NCI-H1105 treated with DMSO at 0.1 percent for 48 hours (cell line): ENCODE measurements at regions not wholly inside any gene's neighbourhood (a gene's known extent, or its start where the extent isn't known, plus 50 kb on each side); places are given as distances from the start of the nearest gene placed in this dataset.
A peak's percentile ranks its signal among the peaks of the same experiment; 100 is the strongest.
"Not testable (repeated sequence)": the region's sequence is repeated elsewhere in the genome, so short reads cannot be mapped to it uniquely, and the experiment has no call there.

Experiments
- DNase-seq: peaks from one replicate; lab custom pipeline; 2025; lab: John Stamatoyannopoulos, UW

DNA sequence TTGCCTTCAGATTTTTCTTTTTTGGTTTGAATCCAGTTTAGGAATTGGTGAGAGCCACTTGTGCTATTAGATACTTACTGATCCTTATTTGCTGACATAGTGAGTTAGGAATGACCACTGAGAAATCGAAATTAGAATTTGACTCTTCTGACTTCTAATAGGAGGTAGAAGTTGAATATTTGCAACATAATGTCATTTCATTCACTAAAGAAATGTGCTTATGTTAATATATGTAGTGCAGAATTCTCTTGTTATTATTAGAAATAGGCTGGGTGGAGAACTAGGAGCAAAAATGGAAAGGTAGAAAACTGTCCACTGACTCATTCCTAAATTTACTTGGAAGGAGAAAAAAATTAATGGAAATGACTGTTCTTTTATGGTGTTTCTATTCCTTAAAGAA lies 538.2 kb upstream of the SGO1 start:
- DNase-seq: no peak

DNA sequence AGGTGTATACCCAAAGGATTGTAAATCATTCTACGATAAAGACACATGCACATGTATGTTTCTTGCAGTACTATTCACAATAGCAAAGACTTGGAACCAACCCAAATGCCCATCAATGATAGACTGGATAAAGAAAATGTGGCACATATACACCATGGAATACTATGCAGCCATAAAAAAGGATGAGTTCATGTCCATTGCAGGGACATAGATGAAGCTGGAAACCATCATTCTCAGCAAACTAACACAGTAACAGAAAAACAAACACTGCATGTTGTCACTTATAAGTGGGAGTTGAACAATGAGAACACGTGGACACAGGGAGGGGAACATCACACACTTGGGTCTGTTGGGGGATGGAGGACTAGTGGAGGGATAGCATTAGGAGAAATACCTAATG lies 530.4 kb upstream of the SGO1 start:
- not testable (repeated sequence) for DNase-seq

DNA sequence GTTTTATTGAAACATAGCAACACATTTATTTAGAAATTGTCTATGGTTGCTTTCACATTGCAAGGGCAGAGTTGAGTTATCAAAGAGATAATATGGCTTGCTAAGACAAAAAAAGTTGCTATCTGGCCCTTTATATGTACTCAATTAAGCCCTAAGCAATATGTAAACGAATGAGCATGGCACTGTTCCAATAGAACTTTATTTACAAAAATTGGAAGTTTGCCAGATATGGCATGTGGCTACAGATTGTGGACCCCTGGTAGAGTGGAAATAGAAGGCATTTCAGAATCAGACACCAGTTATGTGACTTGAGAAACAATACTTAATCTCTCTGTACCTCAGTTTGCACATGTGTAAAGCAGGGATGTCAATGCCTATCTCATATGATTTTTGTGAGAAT lies 515.6 kb upstream of the SGO1 start:
- DNase-seq: peak; percentile 35

DNA sequence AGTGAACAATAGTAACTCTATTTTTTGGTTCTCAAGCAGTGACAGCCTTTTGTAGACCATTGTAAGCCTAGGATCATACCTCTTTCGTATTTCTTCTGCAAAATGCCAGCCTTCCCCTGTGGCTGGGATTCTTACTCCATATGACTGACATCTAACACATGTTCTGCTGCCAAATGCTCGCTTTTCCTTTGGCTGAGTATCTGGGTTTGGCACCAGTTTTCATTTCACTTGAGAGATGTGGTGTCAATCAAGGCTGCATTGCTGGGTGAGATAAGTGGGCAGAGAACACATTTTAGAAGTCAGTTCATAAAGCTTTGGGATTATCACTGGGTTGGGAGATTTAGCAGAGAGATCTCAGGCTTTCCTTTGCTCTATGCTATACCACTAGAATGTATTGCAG lies 514.7 kb upstream of the SGO1 start:
- DNase-seq: peak; percentile 52

DNA sequence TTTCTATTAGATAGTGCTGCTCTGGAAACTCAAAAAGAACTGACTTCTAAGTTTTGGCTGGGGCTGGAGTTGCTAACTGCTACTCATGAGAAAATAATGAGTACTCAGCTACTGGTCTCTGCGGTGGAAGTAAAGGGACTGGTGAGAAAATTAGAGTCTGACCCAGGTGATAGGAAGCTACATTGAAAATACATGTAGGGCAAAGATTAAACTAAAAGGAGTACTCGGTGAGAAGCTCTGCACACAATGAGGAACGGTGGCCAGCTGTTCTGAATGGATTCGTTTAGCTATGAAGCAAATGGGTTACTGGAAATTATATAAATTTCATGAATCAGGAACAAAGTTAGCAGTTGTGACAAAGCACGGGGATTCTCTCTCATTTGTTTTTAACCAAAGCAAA lies 512.9 kb upstream of the SGO1 start:
- DNase-seq: no peak

DNA sequence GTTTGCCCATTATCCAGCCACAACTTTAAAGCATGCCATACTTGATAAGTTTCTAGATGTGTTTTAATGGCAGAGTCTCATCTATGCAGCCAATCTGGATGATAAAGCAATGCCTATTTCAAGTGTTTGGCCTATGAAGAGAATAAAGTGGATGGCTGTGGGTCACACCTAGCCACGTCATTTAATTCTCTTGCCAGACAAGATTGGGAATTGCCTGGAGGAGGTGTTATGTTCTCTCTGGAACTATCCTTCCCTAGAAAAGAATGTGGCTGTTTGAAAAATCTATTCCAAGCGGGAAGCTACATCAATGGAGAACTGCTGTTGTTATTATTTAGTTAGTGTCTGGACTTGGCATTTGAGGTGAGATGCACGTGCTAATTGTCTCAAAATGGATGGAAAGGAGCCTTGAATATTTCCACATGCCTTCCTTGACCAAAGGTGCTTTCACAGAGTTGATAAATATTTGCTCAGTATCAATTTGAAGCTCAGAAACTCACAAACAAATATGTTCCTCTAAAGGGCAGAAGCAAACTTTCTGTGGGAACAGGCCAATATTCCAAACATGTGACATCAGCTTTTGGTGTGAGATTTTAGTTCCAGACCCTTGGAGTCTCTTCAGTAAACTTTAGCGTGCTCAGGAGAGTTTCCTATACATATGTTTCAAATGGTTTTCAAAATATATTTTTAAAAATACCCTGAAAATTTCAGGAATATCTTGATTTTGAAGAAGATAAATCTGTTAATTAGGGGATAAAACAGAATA lies 510.6 kb upstream of the SGO1 start:
- no peak for DNase-seq

DNA sequence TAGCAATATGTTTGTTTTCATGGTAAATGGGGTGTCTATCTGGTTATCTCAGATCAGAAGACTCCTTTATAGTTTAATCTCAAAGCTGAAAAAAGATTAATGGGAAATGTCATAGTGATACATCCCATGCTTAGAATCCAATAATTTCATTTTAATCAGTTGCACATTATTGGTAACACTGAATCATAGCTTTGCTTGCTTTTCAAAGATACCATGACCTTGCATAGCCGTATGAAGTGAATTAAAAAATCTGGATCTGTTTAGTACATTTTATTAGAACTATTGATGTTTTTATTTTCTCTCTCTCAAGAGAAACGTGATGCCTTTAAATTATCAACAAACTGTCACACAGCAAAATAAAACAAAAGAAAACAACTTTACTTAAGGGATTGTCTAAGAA lies 506.7 kb upstream of the SGO1 start:
- no peak for DNase-seq

DNA sequence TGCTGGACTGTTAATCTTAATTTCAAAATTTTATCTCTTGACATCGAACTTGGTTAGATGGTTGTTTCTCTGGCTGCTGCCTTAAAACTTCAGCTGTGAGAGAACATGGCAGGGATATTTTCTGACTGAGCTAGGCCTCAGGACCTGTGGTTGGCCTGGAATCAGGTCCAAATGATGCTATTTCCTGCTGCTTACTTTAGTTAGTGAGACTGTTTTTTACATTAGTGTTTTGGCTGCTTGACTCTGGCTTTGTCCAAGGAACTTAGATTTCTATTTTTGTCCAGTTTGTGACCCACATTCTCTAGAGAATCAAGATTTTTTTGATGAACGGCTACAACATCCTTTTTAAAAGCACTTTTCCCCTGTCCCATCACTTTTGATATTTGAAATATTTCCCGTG lies 497.9 kb upstream of the SGO1 start:
- no peak for DNase-seq

DNA sequence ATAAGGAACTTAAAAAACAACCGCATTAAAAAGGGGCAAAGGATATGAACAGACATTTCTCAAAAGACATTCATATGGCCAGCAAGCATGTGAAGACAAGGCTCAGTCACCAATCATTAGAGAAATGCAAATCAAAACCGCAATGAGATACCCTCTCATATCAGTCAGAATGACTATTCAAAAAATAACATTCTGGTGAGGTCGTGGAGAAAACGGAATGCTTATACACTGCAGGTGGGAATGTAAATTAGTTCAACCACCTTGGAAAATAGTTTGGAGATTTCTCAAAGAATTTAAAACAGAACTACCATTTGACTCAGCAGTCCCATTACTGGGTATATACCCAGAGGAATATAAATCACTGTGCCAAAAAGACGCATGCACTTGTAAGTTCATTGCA lies 496.6 kb upstream of the SGO1 start:
- no peak for DNase-seq

DNA sequence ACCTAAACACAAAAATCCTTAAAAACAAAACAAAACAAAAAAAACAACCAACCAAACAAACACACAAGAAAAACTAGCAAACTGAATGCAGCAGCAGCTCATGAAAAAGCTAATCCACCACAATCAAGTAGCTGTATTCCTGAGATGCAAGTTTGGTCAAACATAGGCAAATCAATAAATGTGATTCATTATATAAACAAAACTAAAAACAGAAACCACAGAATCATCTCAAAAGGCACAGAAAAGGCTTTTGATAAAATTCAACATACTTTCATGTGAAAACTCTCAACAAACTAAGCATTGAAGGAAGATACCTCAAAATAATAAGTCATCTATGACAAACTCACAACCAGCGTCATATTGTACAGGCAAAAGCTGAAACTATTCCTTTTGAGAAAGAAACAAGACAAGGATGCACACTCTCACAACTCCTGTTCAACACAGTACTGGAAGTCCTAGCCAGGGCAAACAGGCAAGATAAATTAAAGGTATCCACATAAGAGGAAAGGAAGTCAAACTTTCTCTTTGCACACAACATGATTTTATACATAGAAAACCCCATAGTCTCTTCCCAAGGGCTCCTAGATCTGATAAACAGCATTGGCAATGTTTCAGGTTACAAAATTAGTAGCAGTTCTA lies 495.1 kb upstream of the SGO1 start:
- no peak for DNase-seq

DNA sequence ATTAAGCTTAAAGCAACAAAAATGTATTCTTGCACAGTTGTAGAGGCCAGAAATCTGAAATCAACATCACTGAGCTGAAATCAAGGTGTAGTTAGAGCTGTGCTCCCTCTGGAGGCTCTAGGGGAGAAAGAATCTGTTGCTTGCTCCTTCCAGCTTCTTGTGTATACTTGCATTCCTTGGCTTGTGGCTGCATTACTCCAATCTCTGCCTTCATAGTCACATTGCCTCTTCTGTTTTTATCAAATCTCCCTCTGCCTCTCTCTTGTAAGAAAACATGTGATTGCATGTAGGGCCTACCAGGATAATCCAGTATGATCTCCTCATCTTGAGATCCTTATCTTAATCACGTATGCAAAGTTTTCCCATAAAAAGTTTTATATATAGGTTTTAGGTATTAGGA lies 487.9 kb upstream of the SGO1 start:
- no peak for DNase-seq

DNA sequence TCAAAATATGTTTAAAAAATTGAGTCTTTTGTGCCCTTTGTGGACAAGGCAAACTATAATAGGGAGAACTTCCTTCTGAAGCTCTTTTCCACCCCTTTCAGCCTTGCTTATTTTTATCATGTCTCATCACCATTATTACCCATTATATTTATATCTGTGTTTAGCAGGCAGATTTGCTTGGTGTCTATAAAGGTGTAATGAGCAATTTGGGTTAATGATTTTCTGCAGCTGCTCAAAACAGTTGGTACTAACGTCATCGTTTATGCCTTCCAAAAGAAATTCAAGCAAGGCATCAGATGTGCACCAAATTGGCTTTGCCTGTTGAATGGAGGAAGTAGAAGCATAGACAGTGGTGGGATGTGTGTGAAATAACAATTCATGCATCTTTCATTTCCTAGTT lies 483.7 kb upstream of the SGO1 start:
- no peak for DNase-seq

DNA sequence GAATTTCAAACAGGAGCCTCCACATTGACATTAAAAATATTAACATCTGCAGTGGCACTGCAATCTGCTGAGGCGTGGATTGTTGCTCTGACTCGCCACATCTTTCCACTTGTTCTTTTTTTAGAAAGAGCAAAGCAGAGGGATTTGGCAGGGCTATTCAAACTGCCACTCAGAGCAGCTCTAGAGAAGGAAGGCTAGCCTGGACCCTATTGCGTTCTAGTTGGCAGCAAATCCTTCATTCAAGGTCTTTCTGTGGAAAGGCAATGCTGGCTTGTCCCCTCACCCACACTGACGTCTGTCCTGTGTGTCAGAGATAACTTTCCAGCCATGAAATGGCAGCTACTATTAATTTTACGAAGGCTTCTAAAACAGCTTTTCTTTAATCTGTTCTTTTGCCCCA lies 483.2 kb upstream of the SGO1 start:
- no peak for DNase-seq

DNA sequence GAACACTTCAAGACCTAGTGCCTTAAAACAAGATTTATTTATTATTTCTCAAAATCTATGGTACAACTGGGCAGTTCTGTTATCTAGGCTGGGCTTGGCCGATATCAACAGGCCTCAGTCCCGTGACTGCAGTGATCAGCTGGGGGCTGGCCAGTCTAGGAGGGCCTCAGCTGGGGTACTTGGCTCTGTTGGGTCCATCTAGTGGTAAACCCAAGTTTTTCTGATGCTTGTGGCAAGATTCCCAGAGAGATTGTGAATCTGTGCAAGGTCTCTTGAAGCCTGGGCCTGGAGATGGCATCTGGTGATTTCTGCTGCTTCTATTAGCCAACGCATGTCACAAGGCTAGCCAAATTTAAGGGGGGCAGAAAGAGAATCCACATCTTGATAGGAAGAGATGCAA lies 482.4 kb upstream of the SGO1 start:
- no peak for DNase-seq

DNA sequence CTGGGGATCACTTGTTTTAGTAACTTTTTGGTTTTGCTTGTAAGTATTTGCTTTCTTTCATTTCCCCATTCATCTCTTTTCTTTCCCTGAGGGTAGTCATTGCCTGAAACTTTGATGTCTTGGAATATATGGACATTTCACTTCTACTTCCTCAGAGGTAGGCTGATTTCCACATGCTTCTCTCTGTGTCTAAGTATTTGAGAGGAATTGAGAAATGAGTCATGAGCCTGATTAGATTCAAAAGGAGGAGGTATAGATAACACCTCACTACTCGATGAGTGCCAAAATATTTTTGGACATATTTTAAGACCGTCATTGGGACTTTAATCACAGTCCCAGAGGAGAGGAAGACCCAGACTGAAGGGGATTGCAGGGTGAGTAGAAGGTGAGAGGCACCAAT lies 480.1 kb upstream of the SGO1 start:
- DNase-seq: no peak

DNA sequence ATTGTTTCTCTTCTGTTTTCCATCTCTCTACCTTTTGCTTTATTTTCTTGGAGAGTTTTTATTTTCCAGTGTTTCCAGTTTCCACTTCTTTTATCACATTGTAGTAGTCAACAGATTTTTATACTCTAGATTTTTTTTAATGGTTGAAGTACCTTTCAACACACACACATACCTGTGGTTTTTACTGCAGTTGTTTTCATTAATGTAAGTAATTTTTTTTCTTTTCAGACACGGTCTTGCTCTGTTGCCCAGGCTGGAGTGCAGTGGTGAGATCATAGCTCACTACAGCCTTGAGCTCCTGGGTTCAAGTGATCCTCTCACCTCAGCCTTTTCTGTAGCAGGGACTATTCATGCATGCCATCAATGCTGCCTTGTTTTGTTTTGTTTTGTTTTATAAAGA lies 472.5 kb upstream of the SGO1 start:
- no peak for DNase-seq

DNA sequence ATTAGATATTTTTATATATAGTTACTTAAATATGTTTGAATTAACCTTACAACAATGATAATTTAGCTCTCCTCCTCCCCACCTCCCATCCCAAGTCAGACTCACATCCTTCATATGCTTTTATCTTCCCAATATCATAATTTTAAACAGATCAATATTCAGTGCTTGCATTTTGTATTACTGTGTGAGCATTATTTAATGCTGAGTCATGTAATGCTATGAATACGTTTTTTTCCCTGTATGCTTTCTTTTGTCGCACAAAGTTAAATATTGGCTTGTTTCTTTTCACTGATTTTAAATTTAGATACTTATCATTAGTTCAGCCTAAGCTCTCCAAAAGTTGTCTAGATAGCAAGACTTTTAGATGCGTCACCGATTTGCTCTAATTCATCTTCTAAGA lies 471.6 kb upstream of the SGO1 start:
- no peak for DNase-seq

DNA sequence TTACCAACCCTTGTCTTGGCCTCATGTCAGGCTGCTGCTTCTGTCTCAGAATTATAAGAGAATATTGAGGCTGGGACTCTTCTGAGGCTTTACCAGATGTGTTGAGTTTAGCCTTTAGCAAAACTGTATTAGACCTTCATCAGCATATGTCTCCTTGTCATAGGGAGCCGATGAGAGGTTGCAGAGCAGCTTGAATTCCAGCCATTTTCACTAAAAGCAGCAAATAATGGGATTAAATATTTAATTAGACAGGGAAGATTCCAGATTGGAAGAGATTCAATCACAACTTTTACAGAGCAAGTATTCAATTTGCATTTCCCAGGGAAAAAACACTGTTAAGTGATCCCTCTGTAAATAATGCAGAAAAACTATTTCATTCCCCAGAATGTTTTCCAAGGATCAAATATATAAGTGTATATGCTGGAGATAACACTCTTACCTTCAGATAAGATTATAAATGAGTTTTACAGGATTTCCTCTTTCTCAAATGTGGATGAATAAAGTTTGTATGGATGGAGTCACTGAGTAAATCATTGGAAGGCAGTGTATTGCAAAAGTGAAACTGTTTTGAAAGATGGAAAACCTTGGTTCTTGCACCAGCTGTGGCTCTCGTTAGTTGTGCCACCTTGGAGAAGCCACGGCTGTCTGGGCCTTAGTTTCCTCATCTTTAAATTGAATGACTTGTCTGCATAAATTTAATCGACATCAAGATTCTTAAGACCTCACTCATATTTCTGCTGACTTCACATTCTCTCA lies 466.4 kb upstream of the SGO1 start:
- no peak for DNase-seq

DNA sequence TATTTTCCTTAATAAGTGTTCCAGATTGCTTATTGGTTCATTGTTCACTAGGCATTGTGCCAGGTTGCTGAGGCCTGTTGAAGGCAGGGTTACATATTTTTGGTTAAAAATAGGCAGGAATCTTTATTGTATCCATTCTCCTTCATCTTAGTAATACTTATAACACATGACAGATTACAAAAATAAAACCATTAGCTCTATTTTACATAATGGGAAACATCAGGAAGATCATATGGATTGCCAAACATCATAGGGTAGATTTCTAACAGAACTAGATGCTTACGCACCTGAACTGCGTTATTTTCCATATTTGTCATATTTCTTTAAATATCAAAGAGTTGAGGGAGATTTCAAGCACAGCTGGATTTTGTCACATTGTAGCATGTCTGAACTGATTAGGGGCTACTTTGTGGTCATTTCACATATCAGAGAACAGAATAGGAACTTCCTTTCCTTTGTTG lies 462.9 kb upstream of the SGO1 start:
- DNase-seq: no peak

DNA sequence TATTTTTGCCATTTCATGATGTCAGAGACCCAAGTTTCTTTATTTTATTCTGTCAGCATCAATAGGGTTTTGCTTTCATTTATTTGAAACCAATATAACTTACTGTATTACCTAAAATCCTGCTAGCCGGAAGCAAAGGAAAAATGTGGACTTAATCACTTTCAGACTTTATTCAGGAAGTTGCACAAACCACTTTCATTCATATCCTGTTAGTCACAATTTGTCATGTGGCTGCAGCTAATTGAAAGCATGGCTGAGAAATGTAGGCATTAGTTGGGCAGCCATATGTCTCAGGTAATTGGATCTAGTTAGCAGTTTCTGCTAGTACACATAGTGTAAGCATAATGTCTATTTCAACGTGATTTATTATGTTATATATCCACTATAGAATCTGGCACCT lies 462.3 kb upstream of the SGO1 start:
- DNase-seq: no peak

DNA sequence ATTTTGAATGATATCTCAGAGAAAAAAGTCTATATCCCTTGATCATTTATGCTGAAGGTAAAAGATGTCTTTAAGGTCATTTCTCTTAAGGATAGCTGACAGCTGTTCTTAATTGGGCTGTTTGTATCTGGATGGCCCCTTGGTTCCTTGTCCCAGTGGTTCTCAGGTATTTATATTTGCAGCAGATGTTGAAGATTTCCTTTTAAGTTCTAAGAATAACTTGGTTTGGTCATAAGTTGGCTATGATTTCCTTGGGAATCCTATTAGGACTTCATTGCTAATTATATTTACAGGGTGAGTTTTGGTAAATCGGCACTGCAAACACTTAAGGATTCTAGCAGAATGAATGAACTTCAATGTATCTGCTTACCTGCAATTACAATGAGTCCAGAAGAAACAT lies 460.4 kb upstream of the SGO1 start:
- DNase-seq: no peak

DNA sequence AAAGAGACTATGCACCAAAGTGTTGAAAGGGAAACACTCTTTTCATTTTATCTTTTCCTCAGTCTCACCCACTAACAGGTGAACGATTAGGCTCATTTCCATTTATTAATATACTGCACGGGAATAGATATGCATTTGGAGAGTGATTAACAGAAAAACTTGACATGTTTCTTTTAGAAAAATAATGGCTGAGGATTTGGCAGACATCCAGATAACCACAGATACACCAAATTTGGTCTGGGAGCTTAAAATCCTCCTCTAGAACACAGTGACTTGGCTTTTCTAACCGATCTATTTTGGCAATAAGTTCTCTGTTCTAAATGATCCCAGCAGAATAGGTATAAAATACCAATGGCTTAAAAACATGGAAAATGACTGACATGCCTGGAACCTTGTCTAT lies 459.3 kb upstream of the SGO1 start:
- DNase-seq: peak; percentile 18

DNA sequence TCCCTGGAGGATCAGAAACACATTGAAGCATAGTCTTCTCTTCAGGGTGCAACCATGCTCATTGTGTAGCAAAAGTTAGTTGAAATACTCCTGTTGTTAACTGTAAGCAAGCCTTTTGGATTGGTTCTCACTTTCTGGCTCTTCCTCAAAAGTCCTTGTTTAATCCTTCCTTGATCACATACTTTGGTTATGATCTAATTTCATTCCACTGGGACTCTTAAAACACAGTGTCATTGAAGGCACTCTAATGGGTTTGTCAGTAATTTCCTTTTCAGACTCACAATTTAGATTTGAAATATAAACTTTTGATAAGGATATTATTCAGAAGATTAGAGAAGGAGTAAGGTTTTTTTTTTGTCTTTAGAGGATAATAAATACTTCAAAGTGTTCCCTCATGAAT lies 451.7 kb upstream of the SGO1 start:
- no peak for DNase-seq
